Adipocyte (in vitro differentiated cells): ENCODE measurements at regions not wholly inside any gene's neighbourhood (a gene's known extent, or its start where the extent isn't known, plus 50 kb on each side); places are given as distances from the start of the nearest gene placed in this dataset.
"Not testable (repeated sequence)": the region's sequence is repeated elsewhere in the genome, so short reads cannot be mapped to it uniquely, and the experiment has no call there.

Source experiments
- DNase-seq: peaks from one replicate; pipeline ENCODE4 v3.0.0-alpha.2; 2015; ENCODE audit warnings: low read depth
- H3K27me3 ChIP-seq: replicated peaks from 2 replicates; pipeline ENCODE4 v1.7.0; 2013; ENCODE audit warnings: mild to moderate bottlenecking, low read length, moderate library complexity; ENCODE audit not compliant: control insufficient read depth, insufficient read depth
- H3K36me3 ChIP-seq: 2 replicates; pipeline ENCODE4 v1.7.0; 2013; ENCODE audit warnings: low read length, mild to moderate bottlenecking, moderate library complexity; ENCODE audit not compliant: control insufficient read depth, insufficient read depth, severe bottlenecking
- H3K4me1 ChIP-seq: 2 replicates; pipeline ENCODE4 v1.7.0; 2013; ENCODE audit warnings: mild to moderate bottlenecking, low read length, moderate library complexity; ENCODE audit not compliant: control insufficient read depth, insufficient read depth
- H3K4me3 ChIP-seq: 2 replicates; pipeline ENCODE4 v1.7.0; 2013; ENCODE audit warnings: mild to moderate bottlenecking, low read length, moderate library complexity
- H3K9ac ChIP-seq: 2 replicates; pipeline ENCODE4 v1.7.0; 2013; ENCODE audit warnings: mild to moderate bottlenecking, low read length, moderate library complexity
- H3K9me3 ChIP-seq: 2 replicates; pipeline ENCODE4 v1.7.0; 2013; ENCODE audit warnings: mild to moderate bottlenecking, low read length, moderate library complexity; ENCODE audit not compliant: control insufficient read depth

DNA sequence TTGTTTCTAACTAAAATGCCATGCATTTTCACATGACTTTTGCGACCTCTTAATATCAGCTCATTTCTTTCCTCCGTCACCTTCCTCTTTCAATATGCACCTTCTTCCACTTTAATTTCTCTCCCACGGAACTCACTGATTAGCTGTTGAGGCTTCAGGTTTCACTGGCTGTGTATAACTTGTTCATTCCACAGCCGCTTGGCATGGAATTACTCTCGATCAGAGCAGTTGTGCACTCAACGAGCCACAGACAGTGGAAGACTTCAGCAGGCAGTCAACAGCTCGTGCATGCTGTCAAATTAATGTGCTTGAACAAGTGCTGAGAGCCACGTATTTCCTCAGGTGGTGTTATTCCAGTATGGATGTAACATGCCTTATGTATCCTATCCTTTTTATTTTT, 491.2 kb upstream of the DDX18 start:
- H3K9ac ChIP-seq: no peak overlapping the region
- no peaks in the 10 kb centered on the region for H3K36me3 ChIP-seq
- H3K27me3 ChIP-seq: no peaks in the 10 kb centered on the region
- H3K4me1 ChIP-seq: no peaks in the 10 kb centered on the region
- no peak overlapping the region for H3K4me3 ChIP-seq
- no peaks in the 10 kb centered on the region for H3K9me3 ChIP-seq
- no peak for DNase-seq

- H3K27me3 ChIP-seq: no peaks in the 10 kb centered on the region
- no peak overlapping the region for H3K4me3 ChIP-seq
- H3K9ac ChIP-seq: no peak overlapping the region
- no peaks in the 10 kb centered on the region for H3K36me3 ChIP-seq
- no peak for DNase-seq
- H3K9me3 ChIP-seq: no peaks in the 10 kb centered on the region
- no peaks in the 10 kb centered on the region for H3K4me1 ChIP-seq
These were observed 483.9 kb upstream of the DDX18 start for GRCh38 chr2:117330641-117331040.

GRCh38 chr2:117335967-117336366, 478.5 kb upstream of the DDX18 start:
- H3K4me3 ChIP-seq: no peak overlapping the region
- H3K27me3 ChIP-seq: no peaks in the 10 kb centered on the region
- no peak for DNase-seq
- H3K36me3 ChIP-seq: no peaks in the 10 kb centered on the region
- no peaks in the 10 kb centered on the region for H3K4me1 ChIP-seq
- H3K9me3 ChIP-seq: no peaks in the 10 kb centered on the region
- no peak overlapping the region for H3K9ac ChIP-seq

- no peaks in the 10 kb centered on the region for H3K4me1 ChIP-seq
- no peak overlapping the region for H3K9ac ChIP-seq
- no peak overlapping the region for H3K4me3 ChIP-seq
- no peaks in the 10 kb centered on the region for H3K27me3 ChIP-seq
- H3K9me3 ChIP-seq: no peaks in the 10 kb centered on the region
- DNase-seq: no peak
- H3K36me3 ChIP-seq: no peaks in the 10 kb centered on the region
These were observed 478.0 kb upstream of the DDX18 start for GRCh38 chr2:117336496-117336895.

DNA sequence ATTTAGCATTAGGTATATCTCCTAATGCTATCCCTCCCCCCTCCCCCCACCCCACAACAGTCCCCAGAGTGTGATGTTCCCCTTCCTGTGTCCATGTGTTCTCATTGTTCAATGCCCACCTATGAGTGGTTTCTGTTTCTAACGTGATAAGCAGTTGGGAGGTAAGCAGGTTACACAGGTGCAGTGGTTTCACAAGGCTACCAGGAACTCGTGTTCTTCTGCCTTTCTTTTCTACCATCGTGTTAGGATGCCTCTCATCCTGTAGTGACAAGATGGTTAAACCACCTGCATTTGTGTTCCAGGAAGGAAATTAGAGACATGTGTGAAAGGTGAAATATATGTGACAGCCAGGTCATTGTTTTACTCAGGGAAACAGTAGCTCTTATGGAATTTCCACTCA, 476.5 kb upstream of the DDX18 start:
- not testable (repeated sequence) for H3K4me3 ChIP-seq, H3K4me1 ChIP-seq, H3K27me3 ChIP-seq, DNase-seq, H3K9ac ChIP-seq, H3K9me3 ChIP-seq, H3K36me3 ChIP-seq

- no peak overlapping the region for H3K4me3 ChIP-seq
- H3K4me1 ChIP-seq: no peaks in the 10 kb centered on the region
- H3K9me3 ChIP-seq: no peaks in the 10 kb centered on the region
- no peaks in the 10 kb centered on the region for H3K27me3 ChIP-seq
- H3K9ac ChIP-seq: no peak overlapping the region
- no peak for DNase-seq
- no peaks in the 10 kb centered on the region for H3K36me3 ChIP-seq
These were observed 474.5 kb upstream of the DDX18 start for GRCh38 chr2:117339980-117340379.

- no peak for DNase-seq
- no peaks in the 10 kb centered on the region for H3K36me3 ChIP-seq
- no peaks in the 10 kb centered on the region for H3K9me3 ChIP-seq
- H3K4me3 ChIP-seq: no peak overlapping the region
- no peaks in the 10 kb centered on the region for H3K4me1 ChIP-seq
- H3K9ac ChIP-seq: no peak overlapping the region
- no peaks in the 10 kb centered on the region for H3K27me3 ChIP-seq
These were observed 472.8 kb upstream of the DDX18 start for GRCh38 chr2:117341690-117342089.

GRCh38 chr2:117342415-117342814, 472.1 kb upstream of the DDX18 start:
- Histone ChIP-seq H3K36me3 (no peaks in the 10 kb centered on the region), H3K4me3 (no peak overlapping the region)

GRCh38 chr2:117349687-117350086, 464.8 kb upstream of the DDX18 start:
- Histone ChIP-seq H3K27me3 (no peaks in the 10 kb centered on the region), H3K9me3 (no peaks in the 10 kb centered on the region), H3K4me1 (no peaks in the 10 kb centered on the region), H3K36me3 (no peaks in the 10 kb centered on the region), H3K9ac (no peak overlapping the region), H3K4me3 (no peak overlapping the region)
- no peak for DNase-seq

More at GRCh38 chr2:117342415-117342814, 472.1 kb upstream of the DDX18 start:
- no peak for DNase-seq
- Histone ChIP-seq H3K27me3 (no peaks in the 10 kb centered on the region), H3K9ac (no peak overlapping the region), H3K9me3 (no peaks in the 10 kb centered on the region), H3K4me1 (no peaks in the 10 kb centered on the region)

DNA sequence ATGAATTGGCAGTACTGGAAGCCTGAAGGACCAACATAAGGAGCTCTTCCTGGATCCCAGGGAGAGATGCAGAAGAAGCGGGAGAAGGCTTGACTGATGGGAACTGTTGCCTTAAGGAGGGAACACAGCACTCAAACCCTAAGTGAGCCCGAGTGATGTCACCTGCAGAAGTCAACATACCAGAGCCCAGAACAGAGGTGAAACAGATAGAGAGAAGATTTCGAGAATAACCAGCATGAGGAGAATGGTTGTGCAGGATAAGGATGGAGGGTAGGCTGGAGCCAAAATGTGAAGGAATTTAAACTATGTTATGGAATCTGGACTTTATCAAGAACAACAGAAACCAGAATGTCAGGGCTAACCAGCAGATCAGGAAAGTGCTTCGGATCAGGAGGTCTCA, 463.1 kb upstream of the DDX18 start:
- Histone ChIP-seq H3K4me1 (no peaks in the 10 kb centered on the region), H3K36me3 (no peaks in the 10 kb centered on the region), H3K27me3 (no peaks in the 10 kb centered on the region), H3K9me3 (no peaks in the 10 kb centered on the region), H3K9ac (no peak overlapping the region), H3K4me3 (no peak overlapping the region)
- DNase-seq: no peak

DNA sequence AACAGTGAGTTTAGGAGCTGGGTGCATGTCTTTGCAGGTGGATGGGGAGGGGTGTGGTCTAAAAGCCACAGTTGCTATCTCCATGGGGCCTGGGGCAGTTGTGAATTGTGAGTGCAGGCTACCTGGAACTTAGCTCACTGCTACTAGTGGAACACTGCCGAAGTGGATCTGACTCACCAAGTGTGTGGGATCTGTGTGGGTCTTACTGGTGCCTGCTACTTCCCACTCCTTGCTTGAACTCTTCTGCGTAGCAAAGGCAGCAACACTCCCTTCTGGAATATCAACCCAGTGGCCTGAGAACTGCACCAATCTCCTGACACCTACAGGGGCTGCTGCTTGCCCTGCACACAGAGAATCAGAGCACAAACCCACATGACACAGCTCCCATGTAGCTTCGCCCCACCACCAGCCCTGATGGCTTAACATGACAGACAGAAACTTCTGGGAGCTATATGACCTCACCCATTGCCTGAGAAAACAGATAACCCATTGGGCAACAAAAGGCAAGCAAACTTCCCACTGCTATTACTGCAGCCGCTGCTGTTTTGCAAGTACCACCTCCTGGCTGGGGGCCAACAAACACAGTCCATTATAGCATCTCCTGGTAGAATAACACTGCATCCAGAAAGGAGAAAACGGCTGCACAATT, 455.1 kb upstream of the DDX18 start:
- no peak overlapping the region for H3K4me3 ChIP-seq
- no peaks in the 10 kb centered on the region for H3K36me3 ChIP-seq
- no peak for DNase-seq
- no peaks in the 10 kb centered on the region for H3K9me3 ChIP-seq
- H3K9ac ChIP-seq: no peak overlapping the region
- no peaks in the 10 kb centered on the region for H3K4me1 ChIP-seq
- H3K27me3 ChIP-seq: no peaks in the 10 kb centered on the region

GRCh38 chr2:117360586-117360985, 453.9 kb upstream of the DDX18 start:
- no peak for DNase-seq
- H3K4me3 ChIP-seq: no peak overlapping the region
- no peaks in the 10 kb centered on the region for H3K36me3 ChIP-seq
- no peaks in the 10 kb centered on the region for H3K4me1 ChIP-seq
- no peaks in the 10 kb centered on the region for H3K9me3 ChIP-seq
- H3K9ac ChIP-seq: no peak overlapping the region
- no peaks in the 10 kb centered on the region for H3K27me3 ChIP-seq
